ENCODE measurements at regions not wholly inside any gene's neighbourhood (a gene's known extent, or its start where the extent isn't known, plus 50 kb on each side); places are given as distances from the start of the nearest gene placed in this dataset.

DNA sequence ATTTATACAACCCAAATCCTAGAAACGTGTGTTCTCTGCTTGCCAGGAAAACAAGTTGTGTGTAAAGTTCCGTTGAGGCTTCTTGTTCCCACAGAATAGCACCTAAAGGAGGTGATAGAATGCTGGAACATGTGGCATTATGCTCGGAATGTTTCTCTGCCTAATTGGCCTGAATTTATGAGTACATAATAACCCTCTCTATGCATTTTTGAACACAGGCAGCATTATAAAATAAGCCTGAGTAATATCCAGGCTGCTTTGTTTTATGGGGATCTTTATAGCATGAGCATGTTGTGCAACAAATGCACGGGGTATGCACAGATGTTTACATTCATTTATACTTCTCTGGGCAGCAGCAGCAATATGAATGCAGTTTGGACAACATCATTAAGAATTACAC, 385.7 kb downstream of the MBD2 start:
- TF ChIP-seq, protein P1, sequence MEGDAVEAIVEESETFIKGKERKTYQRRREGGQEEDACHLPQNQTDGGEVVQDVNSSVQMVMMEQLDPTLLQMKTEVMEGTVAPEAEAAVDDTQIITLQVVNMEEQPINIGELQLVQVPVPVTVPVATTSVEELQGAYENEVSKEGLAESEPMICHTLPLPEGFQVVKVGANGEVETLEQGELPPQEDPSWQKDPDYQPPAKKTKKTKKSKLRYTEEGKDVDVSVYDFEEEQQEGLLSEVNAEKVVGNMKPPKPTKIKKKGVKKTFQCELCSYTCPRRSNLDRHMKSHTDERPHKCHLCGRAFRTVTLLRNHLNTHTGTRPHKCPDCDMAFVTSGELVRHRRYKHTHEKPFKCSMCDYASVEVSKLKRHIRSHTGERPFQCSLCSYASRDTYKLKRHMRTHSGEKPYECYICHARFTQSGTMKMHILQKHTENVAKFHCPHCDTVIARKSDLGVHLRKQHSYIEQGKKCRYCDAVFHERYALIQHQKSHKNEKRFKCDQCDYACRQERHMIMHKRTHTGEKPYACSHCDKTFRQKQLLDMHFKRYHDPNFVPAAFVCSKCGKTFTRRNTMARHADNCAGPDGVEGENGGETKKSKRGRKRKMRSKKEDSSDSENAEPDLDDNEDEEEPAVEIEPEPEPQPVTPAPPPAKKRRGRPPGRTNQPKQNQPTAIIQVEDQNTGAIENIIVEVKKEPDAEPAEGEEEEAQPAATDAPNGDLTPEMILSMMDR (conservative IDR thresholded peaks at IDR 0.05; ENCODE audit: low read depth, low read length) = no peak
- TF ChIP-seq EZH2phosphoT487 (IDR thresholded peaks at IDR 0.05; ENCODE audit: borderline replicate concordance, low read length) = no peak

Data from PC-3 (cell line).